Endothelial cell (in vitro differentiated cells): ENCODE measurements at regions not wholly inside any gene's neighbourhood (a gene's known extent, or its start where the extent isn't known, plus 50 kb on each side); places are given as distances from the start of the nearest gene placed in this dataset.
"Not testable (repeated sequence)": the region's sequence is repeated elsewhere in the genome, so short reads cannot be mapped to it uniquely, and the experiment has no call there.

Experiments
- DNase-seq: peaks from one replicate; pipeline ENCODE4 v3.0.0; 2021; ENCODE audit warnings: low spot score
- H3K27ac Mint-ChIP-seq: one replicate; pipeline ENCODE4 v1.8.0; 2021; ENCODE audit warnings: mixed read lengths, inconsistent platforms; ENCODE audit not compliant: unreplicated experiment
- H3K27me3 Mint-ChIP-seq: one replicate; pipeline ENCODE4 v1.8.0; 2021; ENCODE audit warnings: mild to moderate bottlenecking, moderate library complexity, mixed read lengths, inconsistent platforms; ENCODE audit not compliant: unreplicated experiment
- H3K36me3 Mint-ChIP-seq: one replicate; pipeline ENCODE4 v1.8.0; 2021; ENCODE audit warnings: mild to moderate bottlenecking, low read depth, mixed read lengths, inconsistent platforms; ENCODE audit not compliant: unreplicated experiment
- H3K4me1 Mint-ChIP-seq: one replicate; pipeline ENCODE4 v1.8.0; 2021; ENCODE audit warnings: mild to moderate bottlenecking, mixed read lengths, inconsistent platforms; ENCODE audit not compliant: unreplicated experiment
- H3K4me3 Mint-ChIP-seq: one replicate; pipeline ENCODE4 v1.8.0; 2021; ENCODE audit warnings: mild to moderate bottlenecking, mixed read lengths, inconsistent platforms; ENCODE audit not compliant: unreplicated experiment
- H3K9me3 Mint-ChIP-seq: one replicate; pipeline ENCODE4 v1.8.0; 2021; ENCODE audit warnings: mixed read lengths, inconsistent platforms; ENCODE audit not compliant: unreplicated experiment
- CTCF ChIP-seq: fragments of 200-600 bp; sonication (generic); IDR thresholded peaks from one replicate; pipeline ENCODE4 v1.5.0; 2021; ENCODE audit warnings: antibody characterized with exemption; ENCODE audit not compliant: unreplicated experiment

- no peak for DNase-seq
- H3K36me3 Mint-ChIP-seq = no peaks in the 10 kb centered on the region
- H3K9me3 Mint-ChIP-seq = no peaks in the 10 kb centered on the region
- H3K27ac Mint-ChIP-seq = no peak overlapping the region
- peaks cover 3% of the 10 kb centered on the region for H3K27me3 Mint-ChIP-seq
- no peaks in the 10 kb centered on the region for H3K4me1 Mint-ChIP-seq
- no peak for TF ChIP-seq CTCF
- H3K4me3 Mint-ChIP-seq = no peak overlapping the region
These were observed 163.1 kb upstream of the GRIK3 start for GRCh38 chr1:37197411-37197810.

GRCh38 chr1:37214305-37214704, 180.0 kb upstream of the GRIK3 start:
- not testable (repeated sequence) for H3K9me3 Mint-ChIP-seq, H3K4me1 Mint-ChIP-seq, H3K27me3 Mint-ChIP-seq, H3K27ac Mint-ChIP-seq, DNase-seq, H3K36me3 Mint-ChIP-seq, H3K4me3 Mint-ChIP-seq

GRCh38 chr1:37233606-37234005, 199.3 kb upstream of the GRIK3 start:
- Mint-ChIP-seq H3K36me3 (no peaks in the 10 kb centered on the region), H3K4me3 (no peak overlapping the region), H3K27me3 (no peaks in the 10 kb centered on the region), H3K4me1 (no peaks in the 10 kb centered on the region), H3K9me3 (no peaks in the 10 kb centered on the region), H3K27ac (no peak overlapping the region)
- DNase-seq = no peak
- no peak for TF ChIP-seq CTCF

- TF ChIP-seq CTCF = no peak
- Mint-ChIP-seq H3K9me3 (no peaks in the 10 kb centered on the region), H3K27me3 (no peaks in the 10 kb centered on the region), H3K4me1 (no peaks in the 10 kb centered on the region), H3K27ac (no peak overlapping the region), H3K36me3 (no peaks in the 10 kb centered on the region), H3K4me3 (no peak overlapping the region)
- no peak for DNase-seq
These were observed 200.7 kb upstream of the GRIK3 start for GRCh38 chr1:37234941-37235418.

GRCh38 chr1:37237948-37238347, 203.6 kb upstream of the GRIK3 start:
- H3K27me3 Mint-ChIP-seq = peaks cover 3% of the 10 kb centered on the region
- H3K4me1 Mint-ChIP-seq = no peaks in the 10 kb centered on the region
- H3K4me3 Mint-ChIP-seq = no peak overlapping the region
- no peak for TF ChIP-seq CTCF
- H3K9me3 Mint-ChIP-seq = no peaks in the 10 kb centered on the region
- no peaks in the 10 kb centered on the region for H3K36me3 Mint-ChIP-seq
- no peak overlapping the region for H3K27ac Mint-ChIP-seq
- no peak for DNase-seq
